ENCODE measurements at regions not wholly inside any gene's neighbourhood (a gene's known extent, or its start where the extent isn't known, plus 50 kb on each side); places are given as distances from the start of the nearest gene placed in this dataset.
"Not testable (repeated sequence)": the region's sequence is repeated elsewhere in the genome, so short reads cannot be mapped to it uniquely, and the experiment has no call there.

- Histone ChIP-seq H3K79me2 (ENCODE audit: low read length) (no peaks in the 10 kb centered on the region), H3K4me2 (ENCODE audit: low read length) (no peak overlapping the region), H4K20me1 (ENCODE audit: insufficient read depth, low read length) (no peaks in the 10 kb centered on the region), H3K4me1 (ENCODE audit: low read length) (no peaks in the 10 kb centered on the region), H3K9me3 (ENCODE audit: insufficient read depth, low read length) (no peaks in the 10 kb centered on the region), H2AFZ (ENCODE audit: low read depth, low read length) (no peak overlapping the region), H3K4me3 (ENCODE audit: low read length) (no peak overlapping the region), H3K36me3 (replicated peaks; ENCODE audit: low read depth, low read length) (no peaks in the 10 kb centered on the region), H3K27me3 (ENCODE audit: low read depth, low read length) (no peaks in the 10 kb centered on the region), H3K9ac (ENCODE audit: low read length) (no peak overlapping the region), H3K27ac (ENCODE audit: low read length) (no peak overlapping the region)
- no peak for TF ChIP-seq EZH2phosphoT487 (IDR thresholded peaks at IDR 0.05; ENCODE audit: low read depth)
- TF ChIP-seq CTCF (IDR thresholded peaks at IDR 0.05; ENCODE audit: low read depth, low read length), result no peak
Observed at GRCh38 chr15:23869396-23869795, 182.3 kb upstream of the NDN start.

GRCh38 chr15:23873613-23874012, 186.5 kb upstream of the NDN start:
- not testable (repeated sequence) for H2AFZ ChIP-seq (ENCODE audit: low read depth, low read length); H3K9ac ChIP-seq (ENCODE audit: low read length); H4K20me1 ChIP-seq (ENCODE audit: insufficient read depth, low read length); H3K27me3 ChIP-seq (ENCODE audit: low read depth, low read length); H3K27ac ChIP-seq (ENCODE audit: low read length); H3K79me2 ChIP-seq (ENCODE audit: low read length); H3K9me3 ChIP-seq (ENCODE audit: insufficient read depth, low read length); H3K4me2 ChIP-seq (ENCODE audit: low read length); H3K4me3 ChIP-seq (ENCODE audit: low read length); H3K4me1 ChIP-seq (ENCODE audit: low read length); H3K36me3 ChIP-seq (replicated peaks; ENCODE audit: low read depth, low read length)

GRCh38 chr15:23877502-23878412, 190.7 kb upstream of the NDN start:
- Histone ChIP-seq H3K9me3 (ENCODE audit: insufficient read depth, low read length) (no peaks in the 10 kb centered on the region), H2AFZ (ENCODE audit: low read depth, low read length) (no peak overlapping the region), H3K27ac (ENCODE audit: low read length) (no peak overlapping the region), H3K79me2 (ENCODE audit: low read length) (no peaks in the 10 kb centered on the region), H3K4me1 (ENCODE audit: low read length) (no peaks in the 10 kb centered on the region), H3K9ac (ENCODE audit: low read length) (no peak overlapping the region), H3K27me3 (ENCODE audit: low read depth, low read length) (no peaks in the 10 kb centered on the region), H4K20me1 (ENCODE audit: insufficient read depth, low read length) (no peaks in the 10 kb centered on the region), H3K36me3 (replicated peaks; ENCODE audit: low read depth, low read length) (no peaks in the 10 kb centered on the region), H3K4me3 (ENCODE audit: low read length) (no peak overlapping the region), H3K4me2 (ENCODE audit: low read length) (no peak overlapping the region)
- TF ChIP-seq EZH2phosphoT487 (IDR thresholded peaks at IDR 0.05; ENCODE audit: low read depth) (no peak), CTCF (IDR thresholded peaks at IDR 0.05; ENCODE audit: low read depth, low read length) (0 out of 2 replicates have a peak, but pooled peaks have one; percentile 8)

- Histone ChIP-seq H4K20me1 (ENCODE audit: insufficient read depth, low read length) (no peaks in the 10 kb centered on the region), H3K9me3 (ENCODE audit: insufficient read depth, low read length) (no peaks in the 10 kb centered on the region), H3K4me3 (ENCODE audit: low read length) (no peak overlapping the region), H3K27me3 (ENCODE audit: low read depth, low read length) (no peaks in the 10 kb centered on the region), H2AFZ (ENCODE audit: low read depth, low read length) (no peak overlapping the region), H3K4me2 (ENCODE audit: low read length) (no peak overlapping the region), H3K9ac (ENCODE audit: low read length) (no peak overlapping the region), H3K79me2 (ENCODE audit: low read length) (no peaks in the 10 kb centered on the region), H3K27ac (ENCODE audit: low read length) (no peak overlapping the region), H3K36me3 (replicated peaks; ENCODE audit: low read depth, low read length) (no peaks in the 10 kb centered on the region), H3K4me1 (ENCODE audit: low read length) (no peaks in the 10 kb centered on the region)
- no peak for TF ChIP-seq CTCF (IDR thresholded peaks at IDR 0.05; ENCODE audit: low read depth, low read length)
- no peak for TF ChIP-seq EZH2phosphoT487 (IDR thresholded peaks at IDR 0.05; ENCODE audit: low read depth)
Observed at GRCh38 chr15:23881291-23881690, 194.2 kb upstream of the NDN start.
